OCI-LY7 (cell line): ENCODE measurements at regions not wholly inside any gene's neighbourhood (a gene's known extent, or its start where the extent isn't known, plus 50 kb on each side); places are given as distances from the start of the nearest gene placed in this dataset.

Source experiments
- BruUV-seq: library from RNA; stranded (reverse); fragments of 400-500 nt; replicated peaks from 2 replicates; lab custom pipeline; 2021; lab: Mats Ljungman, UMichigan
- CTCF ChIA-PET: fragments of 300-600 bp; sonication (Branson Sonifier 250); formaldehyde crosslinking; loops from one replicate; lab custom pipeline; 2022; ENCODE audit warnings: antibody characterized with exemption; ENCODE audit not compliant: unreplicated experiment; lab: Charles Lee
- POLR2A ChIA-PET: fragments of 300-600 bp; sonication (Branson Sonifier 250); formaldehyde crosslinking; loops from one replicate; lab custom pipeline; 2022; ENCODE audit warnings: antibody characterized with exemption; lab: Charles Lee
- DNase-seq: peaks from one replicate; pipeline ENCODE4 v3.0.0-alpha.2; 2015; ENCODE audit warnings: low spot score
- H2AFZ ChIP-seq: fragments of 200-600 bp; sonication (generic), shearing (Covaris generic); 2 replicates; pipeline ENCODE4 v1.6.1; 2014; ENCODE audit warnings: mild to moderate bottlenecking, antibody characterized with exemption, low read length, moderate library complexity
- H3K27ac ChIP-seq: fragments of 200-600 bp; sonication (generic); 2 replicates; pipeline ENCODE4 v1.5.1; 2014; ENCODE audit warnings: mixed run types, low read depth, mild to moderate bottlenecking, moderate library complexity, low read length, inconsistent platforms; ENCODE audit not compliant: poor library complexity, severe bottlenecking
- H3K36me3 ChIP-seq: fragments of 200-600 bp; sonication (generic); 2 replicates; pipeline ENCODE4 v1.6.1; 2014; ENCODE audit warnings: mild to moderate bottlenecking, antibody characterized with exemption, low read length, moderate library complexity, mixed read lengths; ENCODE audit not compliant: insufficient read depth
- H3K4me1 ChIP-seq: fragments of 200-600 bp; sonication (generic); 2 replicates; pipeline ENCODE4 v1.5.1; 2014; ENCODE audit warnings: mild to moderate bottlenecking, low read length; ENCODE audit not compliant: insufficient read depth, poor library complexity, severe bottlenecking
- H3K4me2 ChIP-seq: fragments of 200-600 bp; sonication (generic); 2 replicates; pipeline ENCODE4 v1.6.1; 2014; ENCODE audit warnings: mild to moderate bottlenecking, low read length
- H3K4me3 ChIP-seq: fragments of 200-600 bp; sonication (generic); 2 replicates; pipeline ENCODE4 v1.5.1; 2014; ENCODE audit warnings: mild to moderate bottlenecking, low read depth, low read length; ENCODE audit not compliant: poor library complexity, severe bottlenecking
- H3K79me2 ChIP-seq: fragments of 200-600 bp; sonication (generic); 2 replicates; pipeline ENCODE4 v1.6.1; 2016; ENCODE audit warnings: low read depth, mild to moderate bottlenecking, low read length, moderate library complexity, mixed read lengths; ENCODE audit not compliant: insufficient read depth
- H3K9me2 ChIP-seq: fragments of 200-600 bp; sonication (generic); 2 replicates; pipeline ENCODE4 v1.6.1; 2016; ENCODE audit warnings: mild to moderate bottlenecking, low read length, mixed read lengths; ENCODE audit not compliant: insufficient read depth
- H3K9me3 ChIP-seq: fragments of 200-600 bp; sonication (generic); 2 replicates; pipeline ENCODE4 v1.6.1; 2014; ENCODE audit warnings: mild to moderate bottlenecking, mixed run types, low read length, mixed read lengths
- H4K20me1 ChIP-seq: fragments of 200-600 bp; sonication (generic); 2 replicates; pipeline ENCODE4 v1.6.1; 2014; ENCODE audit warnings: mild to moderate bottlenecking, antibody characterized with exemption, low read length, moderate library complexity, mixed read lengths; ENCODE audit not compliant: insufficient read depth
- CTCF ChIP-seq: fragments of 200-600 bp; sonication (generic); conservative IDR thresholded peaks from 2 replicates; pipeline ENCODE4 v1.5.1; 2014; ENCODE audit warnings: mild to moderate bottlenecking, antibody characterized with exemption, low read length, moderate library complexity, mixed read lengths
- EZH2phosphoT487 ChIP-seq: fragments of 200-600 bp; sonication (generic); IDR thresholded peaks from 2 replicates; pipeline ENCODE4 v1.6.1; 2018; ENCODE audit warnings: low read depth, borderline replicate concordance, mild to moderate bottlenecking, mixed run types, antibody characterized with exemption, low read length, moderate library complexity, mixed read lengths
- intact Hi-C: fragments of 100-400 bp; cut with micrococcal nuclease; formaldehyde crosslinking; loops from one replicate; pipeline ENCODE4 v1.10.0; 2022; ENCODE audit not compliant: unreplicated experiment

- H3K4me2 ChIP-seq = no peak overlapping the region
- H3K9me2 ChIP-seq = no peaks in the 10 kb centered on the region
- no peak for DNase-seq
- TF ChIP-seq CTCF = no peak
- TF ChIP-seq EZH2phosphoT487 = no peak
- ChIA-PET POLR2A (interaction anchor here (0.7 kb wide), 1 partner anchor 64 kb away, joined by 3 read pairs; no protein-coding TSS in a partner anchor), CTCF (no interaction called here)
- no peaks in the 10 kb centered on the region for H4K20me1 ChIP-seq
- H3K9me3 ChIP-seq = no peaks in the 10 kb centered on the region
- intact Hi-C loops = loop anchor here (5.0 kb wide), 1 partner anchor 462 kb away; the partner anchor contains the start of gene EFNB1
- H2AFZ ChIP-seq = no peak overlapping the region
- no peak overlapping the region for H3K27ac ChIP-seq
- no peaks in the 10 kb centered on the region for H3K79me2 ChIP-seq
- no TSS peak for BruUV-seq
- no peaks in the 10 kb centered on the region for H3K36me3 ChIP-seq
- no peaks in the 10 kb centered on the region for H3K4me1 ChIP-seq
- no peak overlapping the region for H3K4me3 ChIP-seq
Observed at GRCh38 chrX:69289046-69289792, 124.0 kb upstream of the PJA1 start.

- no TSS peak for BruUV-seq
- DNase-seq = no peak
- H3K4me2 ChIP-seq = no peak overlapping the region
- no peak for TF ChIP-seq CTCF
- no peak for TF ChIP-seq EZH2phosphoT487
- no peaks in the 10 kb centered on the region for H4K20me1 ChIP-seq
- no peak overlapping the region for H3K4me3 ChIP-seq
- no peak overlapping the region for H2AFZ ChIP-seq
- intact Hi-C loops = loop anchor here (2.0 to 5.0 kb wide), 2 partner anchors 460 to 554 kb away; partner anchors contain the start of gene EFNB1
- H3K9me2 ChIP-seq = no peaks in the 10 kb centered on the region
- no peaks in the 10 kb centered on the region for H3K4me1 ChIP-seq
- H3K27ac ChIP-seq = no peak overlapping the region
- H3K36me3 ChIP-seq = no peaks in the 10 kb centered on the region
- ChIA-PET POLR2A (no interaction called here), CTCF (no interaction called here)
- no peaks in the 10 kb centered on the region for H3K9me3 ChIP-seq
- H3K79me2 ChIP-seq = no peaks in the 10 kb centered on the region
Observed at GRCh38 chrX:69287095-69287494, 121.8 kb upstream of the PJA1 start.

GRCh38 chrX:69286565-69286906, 121.3 kb upstream of the PJA1 start:
- BruUV-seq = no TSS peak
- Histone ChIP-seq H3K79me2 (no peaks in the 10 kb centered on the region), H3K4me3 (no peak overlapping the region), H3K9me2 (no peaks in the 10 kb centered on the region), H3K4me1 (no peaks in the 10 kb centered on the region), H3K9me3 (no peaks in the 10 kb centered on the region), H3K27ac (no peak overlapping the region), H3K4me2 (no peak overlapping the region), H4K20me1 (no peaks in the 10 kb centered on the region), H3K36me3 (no peaks in the 10 kb centered on the region), H2AFZ (no peak overlapping the region)
- POLR2A ChIA-PET = no interaction called here
- CTCF ChIA-PET = no interaction called here
- TF ChIP-seq CTCF (no peak), EZH2phosphoT487 (no peak)
- DNase-seq = no peak
- intact Hi-C loops = loop anchor here (2.0 to 5.0 kb wide), 2 partner anchors 459 to 554 kb away; partner anchors contain the start of gene EFNB1
